ENCODE measurements at regions not wholly inside any gene's neighbourhood (a gene's known extent, or its start where the extent isn't known, plus 50 kb on each side); places are given as distances from the start of the nearest gene placed in this dataset.

- H3K36me3 ChIP-seq (replicated peaks in 1 of 2; ENCODE audit: control insufficient read depth in 1 of 2, insufficient read depth in 2 of 2, low read length in 1 of 2), result no peaks in the 10 kb centered on the region
- no peak overlapping the region for H3K4me2 ChIP-seq
- no peaks in the 10 kb centered on the region for H4K20me1 ChIP-seq (ENCODE audit: insufficient read depth)
- H2AFZ ChIP-seq (ENCODE audit: low read depth), result no peak overlapping the region
- H3K9me2 ChIP-seq, result no peaks in the 10 kb centered on the region
- H3K79me2 ChIP-seq (ENCODE audit: insufficient read depth), result no peaks in the 10 kb centered on the region
- peaks cover 0 to 2% of the 10 kb centered on the region in 2 experiments; a peak in 2 of 4 replicates for H3K4me1 ChIP-seq (ENCODE audit: control insufficient read depth in 1 of 2, insufficient read depth in 2 of 2, low read depth in 1 of 2, low read length in 1 of 2)
- POLR2A ChIA-PET, result interaction anchor here (1.9 kb wide), 1 partner anchor 10 kb away, joined by 6 read pairs; no protein-coding TSS in a partner anchor
- H3K27me3 ChIP-seq (ENCODE audit: insufficient read depth), result no peaks in the 10 kb centered on the region
- no peak for DNase-seq
- no peaks in the 10 kb centered on the region for H3F3A ChIP-seq (replicated peaks; ENCODE audit: insufficient read depth)
- no peaks in the 10 kb centered on the region for H3K9me3 ChIP-seq
- TF ChIP-seq YY1 (IDR thresholded peaks at IDR 0.05; ENCODE audit: low read depth), result no peak
- TF ChIP-seq RXRA (IDR thresholded peaks at IDR 0.05; ENCODE audit: borderline replicate concordance, low read depth), result no peak
- no peak for TF ChIP-seq ZBTB33 (IDR thresholded peaks at IDR 0.05; ENCODE audit: borderline replicate concordance, low read depth)
- TF ChIP-seq FOXJ3 (CRISPR knock-in tag; IDR thresholded peaks at IDR 0.05), result no peak
- TF ChIP-seq, protein P1, sequence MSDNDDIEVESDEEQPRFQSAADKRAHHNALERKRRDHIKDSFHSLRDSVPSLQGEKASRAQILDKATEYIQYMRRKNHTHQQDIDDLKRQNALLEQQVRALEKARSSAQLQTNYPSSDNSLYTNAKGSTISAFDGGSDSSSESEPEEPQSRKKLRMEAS (IDR thresholded peaks at IDR 0.05; ENCODE audit: low read depth), result no peak
- TF ChIP-seq USF2 (IDR thresholded peaks at IDR 0.05; ENCODE audit: borderline replicate concordance, low read depth, low read length), result no peak
- TF ChIP-seq EP300 (IDR thresholded peaks at IDR 0.05; ENCODE audit: borderline replicate concordance in 1 of 2, low read depth in 1 of 2, low read length in 1 of 2), result no peak
- TF ChIP-seq, protein P2, sequence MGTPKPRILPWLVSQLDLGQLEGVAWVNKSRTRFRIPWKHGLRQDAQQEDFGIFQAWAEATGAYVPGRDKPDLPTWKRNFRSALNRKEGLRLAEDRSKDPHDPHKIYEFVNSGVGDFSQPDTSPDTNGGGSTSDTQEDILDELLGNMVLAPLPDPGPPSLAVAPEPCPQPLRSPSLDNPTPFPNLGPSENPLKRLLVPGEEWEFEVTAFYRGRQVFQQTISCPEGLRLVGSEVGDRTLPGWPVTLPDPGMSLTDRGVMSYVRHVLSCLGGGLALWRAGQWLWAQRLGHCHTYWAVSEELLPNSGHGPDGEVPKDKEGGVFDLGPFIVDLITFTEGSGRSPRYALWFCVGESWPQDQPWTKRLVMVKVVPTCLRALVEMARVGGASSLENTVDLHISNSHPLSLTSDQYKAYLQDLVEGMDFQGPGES (IDR thresholded peaks at IDR 0.05; ENCODE audit: low read depth, low read length), result no peak
- TF ChIP-seq SMC3 (IDR thresholded peaks at IDR 0.05; ENCODE audit: low read depth, low read length), result no peak
- no peak for TF ChIP-seq FOSL2 (IDR thresholded peaks at IDR 0.05; ENCODE audit: borderline replicate concordance, low read depth)
- TF ChIP-seq MXI1 (IDR thresholded peaks at IDR 0.05; ENCODE audit: low read depth, low read length), result no peak
- TF ChIP-seq NFIC (IDR thresholded peaks at IDR 0.05; ENCODE audit: borderline replicate concordance), result no peak
- TF ChIP-seq TAF1 (IDR thresholded peaks at IDR 0.05; ENCODE audit: borderline replicate concordance, low read depth, low read length), result no peak
- TF ChIP-seq GABPA (IDR thresholded peaks at IDR 0.05; ENCODE audit: low read depth), result no peak
- TF ChIP-seq ELF1 (IDR thresholded peaks at IDR 0.05), result no peak
- no peak for TF ChIP-seq GATA2 (CRISPR knock-in tag; IDR thresholded peaks at IDR 0.05)
- TF ChIP-seq FOXM1 (IDR thresholded peaks at IDR 0.05; ENCODE audit: low read depth), result no peak
- no peak for TF ChIP-seq MEF2A (IDR thresholded peaks at IDR 0.05; ENCODE audit: borderline replicate concordance, low read depth)
- no peak for TF ChIP-seq EZH2phosphoT487 (IDR thresholded peaks at IDR 0.05; ENCODE audit: borderline replicate concordance, low read depth)
- TF ChIP-seq TCF12 (IDR thresholded peaks at IDR 0.05), result no peak
- H3K9ac ChIP-seq, result no peak overlapping the region
- no peak overlapping the region for H3K4me3 ChIP-seq (ENCODE audit: low read depth in 2 of 2, low read length in 1 of 2)
- H3K27ac ChIP-seq (ENCODE audit: low read depth in 2 of 2, low read length in 1 of 2), result no peak overlapping the region; a peak in 1 of 4 replicates
- 61% methylated on average over 1 of the region's 1 CpG for WGBS (ENCODE audit: low lambda C conversion rate)
- CTCF ChIA-PET, result no interaction called here
Observed at GRCh38 chr12:114992443-114992842, 308.5 kb upstream of the TBX3 start.

Measured in SK-N-SH (cell line).